ENCODE measurements at regions not wholly inside any gene's neighbourhood (a gene's known extent, or its start where the extent isn't known, plus 50 kb on each side); places are given as distances from the start of the nearest gene placed in this dataset.
A peak's percentile ranks its signal among the peaks of the same experiment; 100 is the strongest.

DNA sequence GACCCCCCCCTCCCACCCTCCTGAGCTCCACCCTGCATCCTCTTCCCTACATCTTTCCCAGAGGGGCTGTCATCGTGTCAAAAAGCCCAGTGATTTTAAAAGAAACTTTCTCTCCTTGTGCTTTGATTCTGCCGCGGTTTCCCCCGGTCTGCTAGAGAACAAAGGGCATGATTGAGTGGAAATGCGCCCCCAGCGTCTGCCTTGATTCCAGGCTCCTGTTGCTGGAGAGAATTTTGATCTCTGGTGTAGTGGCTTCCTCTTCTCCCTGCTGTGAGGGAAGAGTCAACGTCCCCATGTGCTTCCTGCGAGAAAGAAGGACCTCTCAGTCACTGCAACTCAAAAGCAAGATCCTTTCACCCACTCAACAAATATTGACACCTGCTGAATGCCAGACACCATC, 61.9 kb upstream of the RAPGEF1 start:
- peaks cover 13% of the 10 kb centered on the region for H3K4me1 ChIP-seq
- no peak overlapping the region for H3K4me2 ChIP-seq
- no peaks in the 10 kb centered on the region for H3K79me2 ChIP-seq (ENCODE audit: low read depth)
- H3K27me3 Mint-ChIP-seq (ENCODE audit: insufficient read depth, low read depth), result peaks cover 41% of the 10 kb centered on the region
- no peak overlapping the region for H3K4me3 ChIP-seq
- H2AFZ ChIP-seq (replicated peaks), result no peak overlapping the region
- no peak overlapping the region for H3K4me3 Mint-ChIP-seq
- no peaks in the 10 kb centered on the region for H3K36me3 ChIP-seq
- no peak overlapping the region for H3K27ac ChIP-seq
- no peak for TF ChIP-seq EZH2phosphoT487 (IDR thresholded peaks at IDR 0.05)
- TF ChIP-seq EZH2 (IDR thresholded peaks at IDR 0.05), result no peak
- TF ChIP-seq, protein P1, sequence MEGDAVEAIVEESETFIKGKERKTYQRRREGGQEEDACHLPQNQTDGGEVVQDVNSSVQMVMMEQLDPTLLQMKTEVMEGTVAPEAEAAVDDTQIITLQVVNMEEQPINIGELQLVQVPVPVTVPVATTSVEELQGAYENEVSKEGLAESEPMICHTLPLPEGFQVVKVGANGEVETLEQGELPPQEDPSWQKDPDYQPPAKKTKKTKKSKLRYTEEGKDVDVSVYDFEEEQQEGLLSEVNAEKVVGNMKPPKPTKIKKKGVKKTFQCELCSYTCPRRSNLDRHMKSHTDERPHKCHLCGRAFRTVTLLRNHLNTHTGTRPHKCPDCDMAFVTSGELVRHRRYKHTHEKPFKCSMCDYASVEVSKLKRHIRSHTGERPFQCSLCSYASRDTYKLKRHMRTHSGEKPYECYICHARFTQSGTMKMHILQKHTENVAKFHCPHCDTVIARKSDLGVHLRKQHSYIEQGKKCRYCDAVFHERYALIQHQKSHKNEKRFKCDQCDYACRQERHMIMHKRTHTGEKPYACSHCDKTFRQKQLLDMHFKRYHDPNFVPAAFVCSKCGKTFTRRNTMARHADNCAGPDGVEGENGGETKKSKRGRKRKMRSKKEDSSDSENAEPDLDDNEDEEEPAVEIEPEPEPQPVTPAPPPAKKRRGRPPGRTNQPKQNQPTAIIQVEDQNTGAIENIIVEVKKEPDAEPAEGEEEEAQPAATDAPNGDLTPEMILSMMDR (IDR thresholded peaks at IDR 0.05), result peak; percentile 48
- H3K9me3 ChIP-seq (ENCODE audit: low read depth), result no peaks in the 10 kb centered on the region
- no peak overlapping the region for H3K9ac ChIP-seq
- H3K36me3 Mint-ChIP-seq, result no peaks in the 10 kb centered on the region
- H3F3A ChIP-seq (ENCODE audit: low read depth), result peaks cover 24% of the 10 kb centered on the region
- H3K27ac Mint-ChIP-seq, result no peak overlapping the region
- H3K9me3 Mint-ChIP-seq, result peaks cover 6% of the 10 kb centered on the region
- H4K20me1 ChIP-seq (ENCODE audit: low read depth), result peaks cover 22% of the 10 kb centered on the region
- peaks cover 50% of the 10 kb centered on the region for H3K4me1 Mint-ChIP-seq
- peak; percentile 43 for DNase-seq (ENCODE audit: low spot score)
- H3K27me3 ChIP-seq, result no peaks in the 10 kb centered on the region

DNA sequence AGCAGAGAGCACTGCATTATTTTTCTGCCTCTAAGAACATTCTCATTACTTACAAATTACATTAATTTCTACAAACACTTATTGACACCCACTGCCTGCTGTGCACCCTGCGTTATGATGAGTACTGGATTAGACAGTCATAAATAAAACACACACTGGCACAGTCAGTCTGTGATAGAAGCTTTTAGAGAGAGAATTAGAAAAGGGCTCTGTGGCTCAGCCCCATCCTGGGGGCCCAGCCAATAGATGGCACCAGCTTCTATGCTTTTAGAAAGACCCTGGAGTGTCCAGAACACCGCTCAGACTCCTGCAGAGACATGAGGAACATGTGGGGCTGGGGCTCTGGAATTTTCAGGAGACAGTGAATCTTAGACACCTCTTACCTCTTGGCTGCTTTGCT, 61.0 kb upstream of the RAPGEF1 start:
- H3K36me3 Mint-ChIP-seq, result no peaks in the 10 kb centered on the region
- DNase-seq (ENCODE audit: low spot score), result no peak
- H3K9me3 Mint-ChIP-seq, result peaks cover 6% of the 10 kb centered on the region
- TF ChIP-seq EZH2phosphoT487 (IDR thresholded peaks at IDR 0.05) (no peak), EZH2 (IDR thresholded peaks at IDR 0.05) (no peak)
- TF ChIP-seq, protein P1 (IDR thresholded peaks at IDR 0.05), result no peak
- Histone ChIP-seq H3F3A (ENCODE audit: low read depth) (peaks cover 21% of the 10 kb centered on the region), H3K79me2 (ENCODE audit: low read depth) (no peaks in the 10 kb centered on the region), H3K4me2 (no peak overlapping the region), H3K36me3 (no peaks in the 10 kb centered on the region), H3K27me3 (no peaks in the 10 kb centered on the region), H3K9me3 (ENCODE audit: low read depth) (no peaks in the 10 kb centered on the region), H2AFZ (replicated peaks) (no peak overlapping the region), H3K4me3 (no peak overlapping the region), H3K4me1 (peaks cover 11% of the 10 kb centered on the region), H4K20me1 (ENCODE audit: low read depth) (peaks cover 20% of the 10 kb centered on the region), H3K27ac (no peak overlapping the region), H3K9ac (no peak overlapping the region)
- no peak overlapping the region for H3K27ac Mint-ChIP-seq
- peaks cover 43% of the 10 kb centered on the region for H3K27me3 Mint-ChIP-seq (ENCODE audit: insufficient read depth, low read depth)
- peaks cover 40% of the 10 kb centered on the region for H3K4me1 Mint-ChIP-seq
- H3K4me3 Mint-ChIP-seq, result no peak overlapping the region

DNA sequence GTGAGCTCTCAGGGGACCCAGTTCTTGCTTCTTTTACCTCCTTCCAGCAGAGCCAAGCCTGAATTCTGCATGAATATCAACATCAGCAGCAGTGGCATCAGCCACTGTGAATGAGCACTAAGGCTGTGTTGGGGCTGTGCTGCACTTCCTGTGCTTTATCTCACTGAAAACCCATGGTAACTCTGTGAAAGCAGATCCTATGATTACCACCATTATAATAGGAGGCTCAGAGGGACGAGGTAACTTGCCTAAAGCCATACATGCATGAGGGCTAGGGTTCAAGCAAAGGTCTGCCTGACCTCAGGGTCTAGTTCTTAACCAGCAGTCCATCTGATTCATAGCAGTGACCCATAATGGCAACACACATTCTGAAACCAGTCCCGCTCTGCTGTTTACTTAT, 60.5 kb upstream of the RAPGEF1 start:
- peaks cover 20% of the 10 kb centered on the region for H4K20me1 ChIP-seq (ENCODE audit: low read depth)
- H3K79me2 ChIP-seq (ENCODE audit: low read depth), result no peaks in the 10 kb centered on the region
- Mint-ChIP-seq H3K9me3 (peaks cover 6% of the 10 kb centered on the region), H3K36me3 (no peaks in the 10 kb centered on the region), H3K27ac (no peak overlapping the region), H3K4me3 (no peak overlapping the region), H3K4me1 (peaks cover 38% of the 10 kb centered on the region), H3K27me3 (ENCODE audit: insufficient read depth, low read depth) (peaks cover 48% of the 10 kb centered on the region)
- no peaks in the 10 kb centered on the region for H3K36me3 ChIP-seq
- H3K9me3 ChIP-seq (ENCODE audit: low read depth), result no peaks in the 10 kb centered on the region
- H3K9ac ChIP-seq, result no peak overlapping the region
- no peak for DNase-seq (ENCODE audit: low spot score)
- no peak overlapping the region for H3K27ac ChIP-seq
- peaks cover 21% of the 10 kb centered on the region for H3F3A ChIP-seq (ENCODE audit: low read depth)
- H3K27me3 ChIP-seq, result peaks cover 3% of the 10 kb centered on the region
- no peak overlapping the region for H3K4me3 ChIP-seq
- TF ChIP-seq EZH2phosphoT487 (IDR thresholded peaks at IDR 0.05) (no peak), EZH2 (IDR thresholded peaks at IDR 0.05) (no peak)
- TF ChIP-seq, protein P1 (IDR thresholded peaks at IDR 0.05), result no peak
- peaks cover 11% of the 10 kb centered on the region for H3K4me1 ChIP-seq
- H3K4me2 ChIP-seq, result no peak overlapping the region
- no peak overlapping the region for H2AFZ ChIP-seq (replicated peaks)

Measured in neural progenitor cell (in vitro differentiated cells).